ENCODE measurements at regions not wholly inside any gene's neighbourhood (a gene's known extent, or its start where the extent isn't known, plus 50 kb on each side); places are given as distances from the start of the nearest gene placed in this dataset.

- TF ChIP-seq CTCF (optimal IDR thresholded peaks at IDR 0.05 in 1 of 3, IDR thresholded peaks at IDR 0.05 in 1 of 3, conservative IDR thresholded peaks at IDR 0.05 in 1 of 3; ENCODE audit: extremely low read depth in 1 of 3, insufficient read depth in 2 of 3, low read length in 3 of 3): no peak
- no peak for TF ChIP-seq EZH2 (IDR thresholded peaks at IDR 0.05; ENCODE audit: low read length)
Measured at GRCh38 chr6:44672841-44673240, 285.3 kb downstream of the CDC5L start.
